Right lobe of liver (tissue), 4 donors: ENCODE measurements at regions not wholly inside any gene's neighbourhood (a gene's known extent, or its start where the extent isn't known, plus 50 kb on each side); places are given as distances from the start of the nearest gene placed in this dataset.

Source experiments
- POLR2A ChIP-seq: fragments of 450-650 bp; IDR thresholded peaks from one replicate; pipeline ENCODE4 v1.6.1; 2017; ENCODE audit warnings: antibody characterized with exemption, mild to moderate bottlenecking
- TF ChIP-seq, protein P1 (sequence below), 4 donors: fragments of 200-600 bp in 3 of 4; fragments of 450-650 bp in 1 of 4; IDR thresholded peaks; one replicate each; pipeline versions ENCODE4 v1.5.1 to v1.8.0; 2016 to 2022; ENCODE audit warnings: antibody characterized with exemption in 4 of 4, mild to moderate bottlenecking in 2 of 4
- donor health status: DM: no; HTN: no; CAD: no.
- donor health status: DM: no; HTN: no; CAD: no.
- donor health status: DM: no; HTN: yes; CAD: no.

DNA sequence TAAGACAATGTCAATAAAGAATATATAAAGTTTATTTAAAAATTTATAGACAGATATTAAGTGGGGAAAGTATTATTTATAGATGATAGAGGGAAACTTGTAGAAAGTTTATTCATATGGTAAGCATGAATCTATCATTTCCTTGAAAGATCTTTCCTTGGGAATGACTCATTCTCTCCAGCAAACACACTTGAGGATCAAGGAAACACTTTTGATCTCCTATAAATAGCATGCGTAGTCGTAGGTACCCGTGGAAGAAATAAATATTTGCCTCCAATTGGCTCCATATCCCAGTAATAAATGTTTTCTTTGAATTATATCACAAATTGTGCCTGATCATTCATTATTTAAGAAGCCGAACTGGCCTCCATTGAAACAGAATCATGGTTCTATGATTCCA, 483.4 kb downstream of the RNF144A start:
- TF ChIP-seq, protein P1, sequence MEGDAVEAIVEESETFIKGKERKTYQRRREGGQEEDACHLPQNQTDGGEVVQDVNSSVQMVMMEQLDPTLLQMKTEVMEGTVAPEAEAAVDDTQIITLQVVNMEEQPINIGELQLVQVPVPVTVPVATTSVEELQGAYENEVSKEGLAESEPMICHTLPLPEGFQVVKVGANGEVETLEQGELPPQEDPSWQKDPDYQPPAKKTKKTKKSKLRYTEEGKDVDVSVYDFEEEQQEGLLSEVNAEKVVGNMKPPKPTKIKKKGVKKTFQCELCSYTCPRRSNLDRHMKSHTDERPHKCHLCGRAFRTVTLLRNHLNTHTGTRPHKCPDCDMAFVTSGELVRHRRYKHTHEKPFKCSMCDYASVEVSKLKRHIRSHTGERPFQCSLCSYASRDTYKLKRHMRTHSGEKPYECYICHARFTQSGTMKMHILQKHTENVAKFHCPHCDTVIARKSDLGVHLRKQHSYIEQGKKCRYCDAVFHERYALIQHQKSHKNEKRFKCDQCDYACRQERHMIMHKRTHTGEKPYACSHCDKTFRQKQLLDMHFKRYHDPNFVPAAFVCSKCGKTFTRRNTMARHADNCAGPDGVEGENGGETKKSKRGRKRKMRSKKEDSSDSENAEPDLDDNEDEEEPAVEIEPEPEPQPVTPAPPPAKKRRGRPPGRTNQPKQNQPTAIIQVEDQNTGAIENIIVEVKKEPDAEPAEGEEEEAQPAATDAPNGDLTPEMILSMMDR (IDR thresholded peaks at IDR 0.05): no peak
- TF ChIP-seq POLR2A: no peak
